Lower leg skin (tissue), 3 donors: ENCODE measurements at regions not wholly inside any gene's neighbourhood (a gene's known extent, or its start where the extent isn't known, plus 50 kb on each side); places are given as distances from the start of the nearest gene placed in this dataset.

Experiments
- CTCF ChIP-seq, 3 donors: fragments of 450-650 bp; IDR thresholded peaks; one replicate each; pipeline ENCODE4 v1.5.1; 2016; ENCODE audit warnings: antibody characterized with exemption in 3 of 3, mild to moderate bottlenecking in 3 of 3, moderate library complexity in 2 of 3
- POLR2A ChIP-seq, 2 donors: fragments of 450-650 bp; IDR thresholded peaks; one replicate each; pipeline ENCODE4 v1.6.1; 2016 to 2017; ENCODE audit warnings: antibody characterized with exemption in 2 of 2, mild to moderate bottlenecking in 1 of 2, moderate library complexity in 1 of 2

GRCh38 chr6:126217497-126217896 lies 122.4 kb upstream of the CENPW start:
- TF ChIP-seq CTCF (IDR thresholded peaks at IDR 0.05) (no peak), POLR2A (IDR thresholded peaks at IDR 0.05) (no peak)
